ENCODE measurements at regions not wholly inside any gene's neighbourhood (a gene's known extent, or its start where the extent isn't known, plus 50 kb on each side); places are given as distances from the start of the nearest gene placed in this dataset.

DNA sequence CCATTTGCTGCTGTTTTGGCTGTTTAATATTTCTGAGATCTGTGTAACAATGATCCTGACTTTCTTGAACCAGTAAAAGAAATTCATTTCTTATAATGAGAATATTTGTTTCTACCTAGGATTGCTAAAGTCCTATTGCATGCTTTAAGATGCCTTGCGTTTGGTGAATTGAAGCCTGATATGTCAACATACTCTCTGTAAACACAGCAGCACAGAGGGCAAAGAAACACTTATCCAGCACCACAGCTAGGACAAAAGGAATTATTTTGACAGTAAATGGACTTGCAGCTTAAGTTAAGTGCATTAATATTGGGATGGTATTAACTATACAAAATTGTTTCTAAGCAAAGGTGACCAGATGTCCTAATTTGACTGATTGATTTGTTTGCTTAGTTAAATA, 2031.2 kb upstream of the CDH6 start:
- Histone ChIP-seq H3K27ac (ENCODE audit: low read depth in 2 of 2, low read length in 2 of 2) (no peak overlapping the region), H3K9ac (ENCODE audit: low read length in 3 of 3) (no peak overlapping the region), H3K27me3 (ENCODE audit: control insufficient read depth, insufficient read depth, low read length) (no peaks in the 10 kb centered on the region), H3K36me3 (ENCODE audit: control insufficient read depth in 2 of 3, insufficient read depth in 3 of 3, low read length in 3 of 3) (no peaks in the 10 kb centered on the region), H3K4me3 (ENCODE audit: low read length in 3 of 3) (no peak overlapping the region), H3K9me3 (ENCODE audit: control insufficient read depth in 2 of 3, insufficient read depth in 1 of 3, low read length in 3 of 3) (no peaks in the 10 kb centered on the region), H3K4me1 (ENCODE audit: control insufficient read depth in 2 of 3, insufficient read depth in 2 of 3, low read depth in 1 of 3, low read length in 3 of 3) (no peaks in the 10 kb centered on the region)
- TF ChIP-seq, protein P1, sequence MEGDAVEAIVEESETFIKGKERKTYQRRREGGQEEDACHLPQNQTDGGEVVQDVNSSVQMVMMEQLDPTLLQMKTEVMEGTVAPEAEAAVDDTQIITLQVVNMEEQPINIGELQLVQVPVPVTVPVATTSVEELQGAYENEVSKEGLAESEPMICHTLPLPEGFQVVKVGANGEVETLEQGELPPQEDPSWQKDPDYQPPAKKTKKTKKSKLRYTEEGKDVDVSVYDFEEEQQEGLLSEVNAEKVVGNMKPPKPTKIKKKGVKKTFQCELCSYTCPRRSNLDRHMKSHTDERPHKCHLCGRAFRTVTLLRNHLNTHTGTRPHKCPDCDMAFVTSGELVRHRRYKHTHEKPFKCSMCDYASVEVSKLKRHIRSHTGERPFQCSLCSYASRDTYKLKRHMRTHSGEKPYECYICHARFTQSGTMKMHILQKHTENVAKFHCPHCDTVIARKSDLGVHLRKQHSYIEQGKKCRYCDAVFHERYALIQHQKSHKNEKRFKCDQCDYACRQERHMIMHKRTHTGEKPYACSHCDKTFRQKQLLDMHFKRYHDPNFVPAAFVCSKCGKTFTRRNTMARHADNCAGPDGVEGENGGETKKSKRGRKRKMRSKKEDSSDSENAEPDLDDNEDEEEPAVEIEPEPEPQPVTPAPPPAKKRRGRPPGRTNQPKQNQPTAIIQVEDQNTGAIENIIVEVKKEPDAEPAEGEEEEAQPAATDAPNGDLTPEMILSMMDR (IDR thresholded peaks at IDR 0.05; ENCODE audit: borderline replicate concordance, extremely low read depth, insufficient read depth), result no peak
- DNase-seq (no peak), FAIRE-seq (no peak)
- intact Hi-C loops (cut with DNase I), result no loop called here

DNA sequence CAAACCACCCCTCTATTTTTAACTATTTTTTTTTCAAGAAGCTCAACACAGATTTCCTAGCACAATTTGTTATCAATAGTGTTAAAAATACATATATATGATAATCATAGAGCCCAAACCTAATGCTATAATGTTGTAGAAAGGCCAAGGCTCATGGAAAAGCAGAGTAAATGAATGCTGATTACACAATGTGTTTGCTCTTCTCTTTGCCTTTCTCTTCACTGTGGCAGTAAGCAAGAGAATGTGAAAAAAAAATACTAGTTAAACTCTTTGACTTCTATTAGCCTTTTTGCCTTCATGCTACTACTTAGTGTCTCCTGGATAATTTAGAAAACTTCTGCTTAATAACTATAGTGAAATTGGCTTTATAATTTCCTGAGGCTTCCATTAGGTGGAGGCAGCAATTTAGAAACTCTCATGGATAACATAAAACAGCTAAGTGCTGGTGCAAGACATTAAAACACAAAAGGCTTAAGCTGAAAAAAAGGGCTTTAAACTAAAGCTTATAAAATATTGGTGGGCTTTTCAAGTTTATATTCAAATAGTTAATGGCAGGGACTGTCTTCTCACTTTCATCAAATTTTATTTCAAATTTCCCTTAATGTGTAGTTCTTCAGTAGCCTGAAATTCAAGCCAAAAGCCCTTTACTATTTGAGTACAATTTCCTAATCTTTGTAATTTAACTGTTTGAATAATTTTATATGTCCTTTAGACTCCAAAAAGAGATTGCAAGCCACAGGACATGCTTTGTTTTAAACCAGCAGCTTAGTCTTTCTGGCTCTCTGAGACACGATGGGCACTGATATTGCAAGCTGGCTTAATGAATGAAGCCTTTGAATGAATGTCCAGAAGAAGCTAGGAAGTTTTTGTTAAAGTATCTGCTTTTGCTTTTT, 2031.8 kb upstream of the CDH6 start:
- Histone ChIP-seq H3K36me3 (ENCODE audit: control insufficient read depth in 2 of 3, insufficient read depth in 3 of 3, low read length in 3 of 3) (no peaks in the 10 kb centered on the region), H3K9me3 (ENCODE audit: control insufficient read depth in 2 of 3, insufficient read depth in 1 of 3, low read length in 3 of 3) (no peaks in the 10 kb centered on the region), H3K9ac (ENCODE audit: low read length in 3 of 3) (no peak overlapping the region), H3K4me1 (ENCODE audit: control insufficient read depth in 2 of 3, insufficient read depth in 2 of 3, low read depth in 1 of 3, low read length in 3 of 3) (no peaks in the 10 kb centered on the region), H3K4me3 (ENCODE audit: low read length in 3 of 3) (no peak overlapping the region), H3K27ac (ENCODE audit: low read depth in 2 of 2, low read length in 2 of 2) (no peak overlapping the region), H3K27me3 (ENCODE audit: control insufficient read depth, insufficient read depth, low read length) (no peaks in the 10 kb centered on the region)
- FAIRE-seq (no peak), DNase-seq (no peak)
- intact Hi-C loops (cut with DNase I), result no loop called here
- TF ChIP-seq, protein P1 (IDR thresholded peaks at IDR 0.05; ENCODE audit: borderline replicate concordance, extremely low read depth, insufficient read depth), result no peak

DNA sequence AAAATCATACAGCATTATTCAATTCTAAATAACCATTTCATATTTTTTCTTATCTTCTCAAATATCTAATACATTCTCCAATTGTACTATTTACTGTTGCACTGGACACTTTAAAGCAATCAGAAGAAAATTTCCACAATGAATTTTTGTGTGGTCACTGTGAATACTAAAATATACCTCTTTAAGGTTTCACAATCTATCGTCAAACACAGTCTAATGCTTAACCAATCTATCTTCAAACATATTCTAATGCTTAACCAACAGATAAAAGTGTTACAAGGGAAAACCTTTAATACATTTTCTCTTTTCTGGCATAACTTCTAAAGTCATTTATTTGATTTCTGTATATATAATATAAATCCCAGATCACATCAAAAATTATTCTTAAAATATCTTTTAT, 2035.5 kb upstream of the CDH6 start:
- DNase-seq, result no peak
- H3K36me3 ChIP-seq (ENCODE audit: control insufficient read depth in 2 of 3, insufficient read depth in 3 of 3, low read length in 3 of 3), result no peaks in the 10 kb centered on the region
- no peak overlapping the region for H3K4me3 ChIP-seq (ENCODE audit: low read length in 3 of 3)
- FAIRE-seq, result no peak
- no peak overlapping the region for H3K9ac ChIP-seq (ENCODE audit: low read length in 3 of 3)
- intact Hi-C loops (cut with DNase I), result no loop called here
- H3K27ac ChIP-seq (ENCODE audit: low read depth in 2 of 2, low read length in 2 of 2), result no peak overlapping the region
- TF ChIP-seq, protein P1 (IDR thresholded peaks at IDR 0.05; ENCODE audit: borderline replicate concordance, extremely low read depth, insufficient read depth), result no peak
- no peaks in the 10 kb centered on the region for H3K9me3 ChIP-seq (ENCODE audit: control insufficient read depth in 2 of 3, insufficient read depth in 1 of 3, low read length in 3 of 3)
- no peaks in the 10 kb centered on the region for H3K27me3 ChIP-seq (ENCODE audit: control insufficient read depth, insufficient read depth, low read length)
- no peaks in the 10 kb centered on the region for H3K4me1 ChIP-seq (ENCODE audit: control insufficient read depth in 2 of 3, insufficient read depth in 2 of 3, low read depth in 1 of 3, low read length in 3 of 3)
